ENCODE measurements at regions not wholly inside any gene's neighbourhood (a gene's known extent, or its start where the extent isn't known, plus 50 kb on each side); places are given as distances from the start of the nearest gene placed in this dataset.

GRCh38 chr12:24071842-24072241 is 122.4 kb upstream of the SOX5 start:
- TF ChIP-seq CTCF (IDR thresholded peaks at IDR 0.05) (no peak), EZH2 (IDR thresholded peaks at IDR 0.05; ENCODE audit: borderline replicate concordance, insufficient read depth, low read depth, low read length, poor library complexity, severe bottlenecking) (no peak)
- Mint-ChIP-seq H3K4me1 (no peaks in the 10 kb centered on the region), H3K4me3 (no peak overlapping the region), H3K9me3 (ENCODE audit: insufficient read depth) (no peaks in the 10 kb centered on the region), H3K27me3 (no peaks in the 10 kb centered on the region), H3K27ac (no peak overlapping the region)
- no peak overlapping the region for H3K27ac ChIP-seq (ENCODE audit: low read length in 2 of 2)
- no peak overlapping the region for H3K4me3 ChIP-seq (ENCODE audit: control extremely low read depth in 1 of 5, extremely low read depth in 1 of 5, insufficient read depth in 1 of 5, low read depth in 2 of 5, low read length in 4 of 5)
- no peaks in the 10 kb centered on the region for H3K36me3 ChIP-seq (replicated peaks in 1 of 2; ENCODE audit: control extremely low read depth in 1 of 2, control insufficient read depth in 1 of 2, extremely low read depth in 1 of 2, insufficient read depth in 2 of 2, low read length in 1 of 2)
- no peaks in the 10 kb centered on the region for H4K20me1 ChIP-seq (ENCODE audit: control insufficient read depth, insufficient read depth, low read length, poor library complexity, severe bottlenecking)
- H3K27me3 ChIP-seq (replicated peaks in 1 of 4; ENCODE audit: control extremely low read depth in 1 of 4, control insufficient read depth in 3 of 4, insufficient read depth in 4 of 4, low read length in 3 of 4): no peaks in the 10 kb centered on the region
- ChIA-PET CTCF (no interaction called here), POLR2A (no interaction called here)
- H2AFZ ChIP-seq (ENCODE audit: insufficient read depth, low read depth, low read length, poor library complexity, severe bottlenecking): no peak overlapping the region
- H3K79me2 ChIP-seq (ENCODE audit: control insufficient read depth, insufficient read depth, low read length): no peaks in the 10 kb centered on the region
- no peak for DNase-seq
- no peak for ATAC-seq (ENCODE audit: low read depth)
- H3K4me1 ChIP-seq (ENCODE audit: control insufficient read depth in 2 of 2, insufficient read depth in 2 of 2, low read length in 2 of 2): no peaks in the 10 kb centered on the region
- no peaks in the 10 kb centered on the region for H3K9me3 ChIP-seq (ENCODE audit: control extremely low read depth in 1 of 3, control insufficient read depth in 2 of 3, insufficient read depth in 1 of 3, low read length in 2 of 3)
- no peak overlapping the region for H3K4me2 ChIP-seq (replicated peaks; ENCODE audit: low read depth, low read length, poor library complexity, severe bottlenecking)
- no CpG with 5 or more reads among the region's 1 CpG for WGBS (ENCODE audit: insufficient coverage)
- intact Hi-C loops (cut with micrococcal nuclease): no loop called here
- H3K9ac ChIP-seq (ENCODE audit: low read length): no peak overlapping the region

GRCh38 chr12:24069532-24070395 is 120.3 kb upstream of the SOX5 start:
- no peaks in the 10 kb centered on the region for H3K27me3 Mint-ChIP-seq
- Histone ChIP-seq H3K36me3 (replicated peaks in 1 of 2; ENCODE audit: control extremely low read depth in 1 of 2, control insufficient read depth in 1 of 2, extremely low read depth in 1 of 2, insufficient read depth in 2 of 2, low read length in 1 of 2) (no peaks in the 10 kb centered on the region), H3K27ac (ENCODE audit: low read length in 2 of 2) (no peak overlapping the region), H3K79me2 (ENCODE audit: control insufficient read depth, insufficient read depth, low read length) (no peaks in the 10 kb centered on the region), H3K4me1 (ENCODE audit: control insufficient read depth in 2 of 2, insufficient read depth in 2 of 2, low read length in 2 of 2) (no peaks in the 10 kb centered on the region), H2AFZ (ENCODE audit: insufficient read depth, low read depth, low read length, poor library complexity, severe bottlenecking) (no peak overlapping the region), H3K4me3 (ENCODE audit: control extremely low read depth in 1 of 5, extremely low read depth in 1 of 5, insufficient read depth in 1 of 5, low read depth in 2 of 5, low read length in 4 of 5) (no peak overlapping the region), H3K9ac (ENCODE audit: low read length) (no peak overlapping the region), H3K9me3 (ENCODE audit: control extremely low read depth in 1 of 3, control insufficient read depth in 2 of 3, insufficient read depth in 1 of 3, low read length in 2 of 3) (no peaks in the 10 kb centered on the region), H3K4me2 (replicated peaks; ENCODE audit: low read depth, low read length, poor library complexity, severe bottlenecking) (no peak overlapping the region), H3K27me3 (replicated peaks in 1 of 4; ENCODE audit: control extremely low read depth in 1 of 4, control insufficient read depth in 3 of 4, insufficient read depth in 4 of 4, low read length in 3 of 4) (no peaks in the 10 kb centered on the region), H4K20me1 (ENCODE audit: control insufficient read depth, insufficient read depth, low read length, poor library complexity, severe bottlenecking) (no peaks in the 10 kb centered on the region)
- no peak for TF ChIP-seq EZH2 (IDR thresholded peaks at IDR 0.05; ENCODE audit: borderline replicate concordance, insufficient read depth, low read depth, low read length, poor library complexity, severe bottlenecking)
- TF ChIP-seq CTCF (IDR thresholded peaks at IDR 0.05): no peak
- WGBS (ENCODE audit: insufficient coverage): 89% methylated on average over 3 of the region's 7 CpGs
- CTCF ChIA-PET: interaction anchor here (0.7 kb wide), 1 partner anchor 461 kb away, joined by 3 read pairs; no protein-coding TSS in a partner anchor
- POLR2A ChIA-PET: no interaction called here
- DNase-seq (no peak), ATAC-seq (ENCODE audit: low read depth) (no peak)
- H3K4me1 Mint-ChIP-seq: no peaks in the 10 kb centered on the region
- H3K9me3 Mint-ChIP-seq (ENCODE audit: insufficient read depth): no peaks in the 10 kb centered on the region
- H3K27ac Mint-ChIP-seq: no peak overlapping the region
- no peak overlapping the region for H3K4me3 Mint-ChIP-seq
- intact Hi-C loops (cut with micrococcal nuclease): no loop called here
